ENCODE measurements at regions not wholly inside any gene's neighbourhood (a gene's known extent, or its start where the extent isn't known, plus 50 kb on each side); places are given as distances from the start of the nearest gene placed in this dataset.

- no peak overlapping the region for H3T11ph ChIP-seq (ENCODE audit: low read length)
- no peaks in the 10 kb centered on the region for H3K4me1 Mint-ChIP-seq
Observed at GRCh38 chr13:62019858-62020257, 604.2 kb upstream of the PCDH20 start.

More at GRCh38 chr13:62019858-62020257, 604.2 kb upstream of the PCDH20 start:
- Histone ChIP-seq H3K4ac (ENCODE audit: low read depth, low read length) (no peak overlapping the region), H3K79me2 (ENCODE audit: insufficient read depth, low read length) (no peaks in the 10 kb centered on the region), H2BK120ac (ENCODE audit: low read depth, low read length, poor library complexity, severe bottlenecking) (no peak overlapping the region), H3K9me3 (ENCODE audit: control insufficient read depth, low read depth, low read length) (no peaks in the 10 kb centered on the region), H3K4me1 (ENCODE audit: insufficient read depth, low read length) (no peaks in the 10 kb centered on the region), H3K79me1 (ENCODE audit: insufficient read depth, low read depth, low read length, poor library complexity, severe bottlenecking) (no peaks in the 10 kb centered on the region), H2BK12ac (ENCODE audit: insufficient read length, low read depth, low read length) (no peak overlapping the region), H2BK20ac (ENCODE audit: low read depth, low read length, poor library complexity, severe bottlenecking) (no peak overlapping the region), H4K5ac (ENCODE audit: insufficient read length, low read depth, low read length) (no peak overlapping the region), H3K27ac (ENCODE audit: insufficient read length, low read depth, low read length) (no peak overlapping the region), H4K8ac (replicated peaks; ENCODE audit: insufficient read length, low read depth, low read length) (no peak overlapping the region), H2BK15ac (ENCODE audit: low read depth, low read length) (no peak overlapping the region), H3K4me2 (ENCODE audit: insufficient read depth, insufficient read length, low read length) (no peak overlapping the region), H3K9ac (ENCODE audit: extremely low read depth, insufficient read length, low read length) (no peak overlapping the region), H2AFZ (ENCODE audit: low read length) (no peak overlapping the region), H2BK5ac (ENCODE audit: insufficient read length, low read length) (no peak overlapping the region), H3K23ac (ENCODE audit: insufficient read length, low read depth, low read length) (no peak overlapping the region), H3K23me2 (ENCODE audit: insufficient read length, low read depth, low read length, poor library complexity, severe bottlenecking) (no peaks in the 10 kb centered on the region), H3K27me3 (ENCODE audit: insufficient read depth, low read length) (no peaks in the 10 kb centered on the region), H3K18ac (ENCODE audit: insufficient read length, low read depth, low read length) (no peak overlapping the region), H4K91ac (ENCODE audit: insufficient read length, low read depth, low read length) (no peak overlapping the region), H3K56ac (ENCODE audit: insufficient read length, low read depth, low read length) (no peak overlapping the region), H2AK5ac (ENCODE audit: insufficient read length, low read length) (no peak overlapping the region), H4K20me1 (ENCODE audit: control insufficient read depth, insufficient read depth, insufficient read length) (no peaks in the 10 kb centered on the region), H3K14ac (ENCODE audit: insufficient read depth, low read length) (no peak overlapping the region)
- no peak for DNase-seq
- H3K27me3 Mint-ChIP-seq (ENCODE audit: low read depth): no peaks in the 10 kb centered on the region
- H3K4me3 Mint-ChIP-seq: no peak overlapping the region
- H3K9me3 Mint-ChIP-seq: no peaks in the 10 kb centered on the region
- no peak for TF ChIP-seq CTCF (conservative IDR thresholded peaks at IDR 0.05)
- H3K36me3 Mint-ChIP-seq (ENCODE audit: insufficient read depth in 1 of 3, low read depth in 3 of 3): no peaks in the 10 kb centered on the region
- H3K27ac Mint-ChIP-seq: no peak overlapping the region
